ENCODE measurements at regions not wholly inside any gene's neighbourhood (a gene's known extent, or its start where the extent isn't known, plus 50 kb on each side); places are given as distances from the start of the nearest gene placed in this dataset.

DNA sequence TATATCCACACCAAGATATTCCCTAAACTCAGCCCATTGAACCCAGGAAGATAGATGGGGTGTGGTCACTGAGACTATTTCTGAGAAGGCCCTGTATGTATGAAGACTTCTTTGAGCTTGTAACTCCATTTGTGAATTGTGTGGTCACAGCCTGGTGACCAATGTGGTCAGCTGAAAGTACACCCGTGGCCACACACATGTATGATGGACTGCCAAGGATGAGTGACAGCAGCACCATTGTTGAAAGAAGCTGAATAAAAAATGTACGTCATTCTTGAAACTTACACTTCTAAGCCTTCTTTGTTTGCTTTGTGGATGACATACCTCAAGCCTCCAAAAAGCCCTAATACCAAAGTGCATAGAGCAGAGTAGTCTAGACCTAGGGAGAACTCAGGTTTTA, 581.4 kb downstream of the RAB28 start:
- no peak for TF ChIP-seq POLR2AphosphoS5 (IDR thresholded peaks at IDR 0.05; ENCODE audit: low read depth, low read length)
- TF ChIP-seq TAF1 (IDR thresholded peaks at IDR 0.05; ENCODE audit: borderline replicate concordance, insufficient read depth, low read length), result no peak
